GM13976 (cell line): ENCODE measurements at regions not wholly inside any gene's neighbourhood (a gene's known extent, or its start where the extent isn't known, plus 50 kb on each side); places are given as distances from the start of the nearest gene placed in this dataset.

Experiments
- DNase-seq: peaks from one replicate; pipeline ENCODE4 v3.0.0; 2012; ENCODE audit warnings: low spot score
- in situ Hi-C: fragments of 300-500 bp; cut with MboI; formaldehyde crosslinking; loops from one replicate; pipeline ENCODE4 v1.12.0; 2022; ENCODE audit warnings: low sequenced_read_pairs, mixed read lengths, inconsistent platforms; ENCODE audit not compliant: unreplicated experiment
- TF ChIP-seq, protein P1 (sequence below): IDR thresholded peaks from 2 replicates; pipeline ENCODE4 v1.5.1; 2012; ENCODE audit warnings: borderline replicate concordance, mild to moderate bottlenecking; ENCODE audit not compliant: insufficient read depth; ENCODE audit errors: extremely low read depth, missing control alignments, control extremely low read depth

DNA sequence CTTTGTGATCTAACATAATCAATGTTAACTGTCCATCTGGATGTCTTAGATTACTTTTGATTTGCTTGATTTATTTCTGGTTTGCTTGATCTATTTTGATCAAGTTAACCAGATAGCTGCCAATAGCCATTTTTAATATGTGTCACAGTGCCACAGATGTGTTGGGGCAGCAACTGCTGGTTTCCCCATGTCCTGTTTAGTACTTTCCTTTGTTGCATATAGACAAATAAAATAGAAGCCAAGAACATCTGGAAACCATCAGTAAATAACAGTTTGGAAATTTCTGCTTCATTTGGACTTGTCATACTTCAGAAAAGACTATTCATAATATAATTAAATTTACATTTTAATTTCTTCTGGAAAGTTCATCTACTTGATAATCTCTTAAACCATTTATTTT lies 145.6 kb upstream of the C21orf91 start:
- in situ Hi-C loops: no loop called here
- TF ChIP-seq, protein P1, sequence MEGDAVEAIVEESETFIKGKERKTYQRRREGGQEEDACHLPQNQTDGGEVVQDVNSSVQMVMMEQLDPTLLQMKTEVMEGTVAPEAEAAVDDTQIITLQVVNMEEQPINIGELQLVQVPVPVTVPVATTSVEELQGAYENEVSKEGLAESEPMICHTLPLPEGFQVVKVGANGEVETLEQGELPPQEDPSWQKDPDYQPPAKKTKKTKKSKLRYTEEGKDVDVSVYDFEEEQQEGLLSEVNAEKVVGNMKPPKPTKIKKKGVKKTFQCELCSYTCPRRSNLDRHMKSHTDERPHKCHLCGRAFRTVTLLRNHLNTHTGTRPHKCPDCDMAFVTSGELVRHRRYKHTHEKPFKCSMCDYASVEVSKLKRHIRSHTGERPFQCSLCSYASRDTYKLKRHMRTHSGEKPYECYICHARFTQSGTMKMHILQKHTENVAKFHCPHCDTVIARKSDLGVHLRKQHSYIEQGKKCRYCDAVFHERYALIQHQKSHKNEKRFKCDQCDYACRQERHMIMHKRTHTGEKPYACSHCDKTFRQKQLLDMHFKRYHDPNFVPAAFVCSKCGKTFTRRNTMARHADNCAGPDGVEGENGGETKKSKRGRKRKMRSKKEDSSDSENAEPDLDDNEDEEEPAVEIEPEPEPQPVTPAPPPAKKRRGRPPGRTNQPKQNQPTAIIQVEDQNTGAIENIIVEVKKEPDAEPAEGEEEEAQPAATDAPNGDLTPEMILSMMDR: no peak
- no peak for DNase-seq

DNA sequence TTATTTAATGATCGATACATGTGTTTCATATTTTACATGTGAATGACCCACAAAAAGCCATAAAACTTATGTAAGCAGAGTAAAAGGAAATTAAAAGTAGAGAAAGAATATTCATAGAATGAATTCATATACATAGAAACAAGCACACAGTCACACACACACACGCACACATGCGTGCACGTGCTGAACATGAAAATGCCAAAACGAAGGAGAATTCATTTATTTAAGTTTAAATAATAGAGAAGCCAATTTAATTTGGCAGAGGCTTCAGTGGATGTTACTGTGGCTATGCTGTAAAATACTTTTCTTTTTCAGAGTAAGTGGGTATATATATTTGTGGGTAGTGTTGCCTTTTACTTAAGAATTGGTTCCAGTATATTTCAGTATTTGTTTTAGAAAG lies 145.0 kb upstream of the C21orf91 start:
- no peak for DNase-seq
- TF ChIP-seq, protein P1: no peak
- in situ Hi-C loops: no loop called here

DNA sequence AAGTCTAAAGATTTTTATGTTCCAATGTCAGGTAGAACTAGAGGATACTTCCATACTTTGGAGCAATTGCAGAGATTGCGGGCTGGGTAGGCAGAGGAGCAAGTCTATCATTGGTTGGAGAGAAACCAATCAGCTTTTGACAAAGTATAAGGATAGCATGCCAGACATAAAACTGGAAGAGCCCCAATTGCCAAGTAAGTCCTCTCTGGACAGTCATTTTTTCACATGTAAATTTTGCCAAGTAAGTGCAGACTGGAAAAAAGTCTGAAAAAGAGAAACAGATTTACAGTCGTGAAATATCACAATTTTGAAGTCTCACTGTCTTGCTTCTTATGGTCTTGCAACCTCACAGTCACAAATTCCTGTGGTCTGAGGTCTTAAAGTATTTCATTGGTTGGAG lies 131.4 kb upstream of the C21orf91 start:
- no peak for DNase-seq
- in situ Hi-C loops: no loop called here
- TF ChIP-seq, protein P1: no peak

DNA sequence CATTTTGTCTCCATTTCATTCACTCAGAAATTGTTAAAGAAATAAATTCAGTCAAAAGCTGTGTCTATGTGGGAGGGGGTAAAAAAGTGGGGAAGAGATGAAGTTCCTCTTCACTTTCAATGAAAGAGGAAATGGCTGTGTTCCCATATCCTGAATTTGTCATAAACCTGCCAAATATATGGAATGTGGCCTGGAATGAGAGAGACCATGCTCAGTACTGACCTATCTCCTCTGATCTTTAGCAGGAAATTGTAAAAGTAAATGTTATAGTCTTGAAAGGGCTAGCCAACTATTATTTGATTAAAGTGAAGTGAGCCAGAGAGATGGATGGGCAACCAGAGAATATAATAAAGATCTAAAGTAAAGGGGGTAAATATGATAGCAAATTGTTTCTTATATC lies 130.3 kb upstream of the C21orf91 start:
- TF ChIP-seq, protein P1: no peak
- no peak for DNase-seq
- in situ Hi-C loops: no loop called here

DNA sequence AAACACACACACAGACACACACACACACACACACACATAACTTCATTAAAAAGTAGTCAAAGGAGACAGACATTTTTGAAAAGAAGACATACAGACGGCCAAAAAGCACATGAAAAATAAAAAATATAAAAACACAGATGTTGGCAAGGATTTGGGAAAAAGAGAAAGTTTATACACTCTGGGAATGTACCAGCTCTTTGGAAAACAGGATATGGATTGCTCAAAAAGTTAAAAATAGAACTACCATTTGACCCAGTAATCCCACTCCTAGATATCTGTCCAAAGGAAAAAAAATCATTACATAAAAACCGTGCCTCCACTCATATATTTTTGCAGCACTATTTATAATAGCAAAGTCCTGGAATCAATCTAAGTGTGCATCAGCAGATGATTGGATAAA lies 128.4 kb upstream of the C21orf91 start:
- in situ Hi-C loops: no loop called here
- no peak for DNase-seq
- TF ChIP-seq, protein P1: no peak

DNA sequence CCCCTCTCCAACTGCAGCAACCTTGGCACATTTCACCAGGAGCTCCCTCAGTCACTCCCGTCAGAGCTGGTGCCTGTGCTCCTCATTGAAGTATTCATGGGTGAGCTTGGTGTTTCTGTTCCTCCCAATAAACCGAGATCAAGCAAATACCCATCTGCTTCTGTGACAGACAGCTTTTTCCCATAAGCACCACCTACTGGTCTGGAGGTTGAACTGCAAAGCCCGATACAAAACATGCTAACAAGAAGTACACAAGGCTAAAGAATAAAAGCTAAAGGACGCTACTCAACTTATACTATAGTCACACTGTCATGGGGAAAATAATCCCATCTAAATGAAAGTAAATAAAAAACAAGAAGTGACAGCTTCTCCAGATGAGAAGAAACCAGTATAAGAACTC lies 111.9 kb upstream of the C21orf91 start:
- DNase-seq: no peak
- TF ChIP-seq, protein P1: no peak
- in situ Hi-C loops: no loop called here

DNA sequence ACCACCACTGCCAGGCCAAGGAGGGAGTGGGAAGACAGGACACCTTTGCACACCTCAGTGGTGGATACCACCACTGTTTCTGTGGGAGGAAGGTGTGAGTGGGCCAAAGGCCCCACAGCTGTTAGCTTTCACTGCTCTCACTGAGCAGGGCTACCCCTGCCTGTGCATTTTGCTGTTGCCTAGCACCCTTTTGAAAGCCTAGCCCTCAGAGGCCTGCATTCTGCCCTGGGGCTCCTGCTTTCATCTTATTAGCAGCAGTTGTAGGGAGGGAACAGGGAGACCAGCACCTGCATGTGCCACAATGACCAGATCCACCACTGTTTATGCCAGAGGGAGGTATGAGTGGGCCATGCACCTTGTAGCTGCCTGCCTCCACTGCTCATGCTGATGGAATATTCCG lies 110.9 kb upstream of the C21orf91 start:
- DNase-seq: no peak

More for the DNA sequence above, 110.9 kb upstream of the C21orf91 start:
- TF ChIP-seq, protein P1: no peak
- in situ Hi-C loops: no loop called here
